Skin epidermis (tissue), 12 donors: ENCODE measurements at regions not wholly inside any gene's neighbourhood (a gene's known extent, or its start where the extent isn't known, plus 50 kb on each side); places are given as distances from the start of the nearest gene placed in this dataset.

Experiments used
- H3K27ac ChIP-seq, 21 experiments: fragments of 200-600 bp; sonication (generic) in 11 of 21; one replicate each; pipeline ENCODE4 v1.5.0; 2020; ENCODE audit warnings: mild to moderate bottlenecking in 3 of 21, inconsistent platforms in 2 of 21, moderate library complexity in 2 of 21
- H3K4me3 ChIP-seq, 7 experiments: fragments of 200-600 bp; sonication (generic) in 2 of 7; one replicate each; pipeline ENCODE4 v1.5.0; 2020; ENCODE audit warnings: inconsistent platforms in 2 of 7, mild to moderate bottlenecking in 2 of 7, moderate library complexity in 1 of 7

- H3K27ac ChIP-seq: no peak overlapping the region
- no peak overlapping the region for H3K4me3 ChIP-seq
These were observed 65.8 kb upstream of the TLK1 start for GRCh38 chr2:171226461-171226860.

- Histone ChIP-seq H3K4me3 (no peak overlapping the region), H3K27ac (no peak overlapping the region)
These were observed 65.3 kb upstream of the TLK1 start for GRCh38 chr2:171225989-171226388.

- Histone ChIP-seq H3K4me3 (no peak overlapping the region), H3K27ac (no peak overlapping the region)
These were observed 64.7 kb upstream of the TLK1 start for GRCh38 chr2:171225302-171225980.

GRCh38 chr2:171217330-171217729 is 56.6 kb upstream of the TLK1 start:
- no peak overlapping the region for H3K27ac ChIP-seq

GRCh38 chr2:171216631-171217030 is 55.9 kb upstream of the TLK1 start:
- Histone ChIP-seq H3K4me3 (no peak overlapping the region), H3K27ac (no peak overlapping the region)

More at GRCh38 chr2:171217330-171217729, 56.6 kb upstream of the TLK1 start:
- no peak overlapping the region for H3K4me3 ChIP-seq

- H3K27ac ChIP-seq: no peak overlapping the region
- H3K4me3 ChIP-seq: no peak overlapping the region
These were observed 53.4 kb upstream of the TLK1 start for GRCh38 chr2:171214093-171214492.

GRCh38 chr2:171210864-171211431 is 50.3 kb upstream of the TLK1 start:
- no peak overlapping the region for H3K4me3 ChIP-seq
- H3K27ac ChIP-seq: peak overlapping the region in 4 of 21 experiments; percentile 17 to 67 (median 34)
